ENCODE measurements at regions not wholly inside any gene's neighbourhood (a gene's known extent, or its start where the extent isn't known, plus 50 kb on each side); places are given as distances from the start of the nearest gene placed in this dataset.

GRCh38 chr16:87542531-87543102 lies 49.8 kb upstream of the ZCCHC14 start:
- H3F3A ChIP-seq (ENCODE audit: low read depth) = no peaks in the 10 kb centered on the region
- H3K79me2 ChIP-seq (ENCODE audit: insufficient read depth, low read length) = no peaks in the 10 kb centered on the region
- H3K9ac ChIP-seq (ENCODE audit: low read depth, low read length, poor library complexity, severe bottlenecking) = no peak overlapping the region
- no peak overlapping the region for H3K4me2 ChIP-seq (ENCODE audit: low read depth, low read length, poor library complexity, severe bottlenecking)
- no peaks in the 10 kb centered on the region for H3K9me2 ChIP-seq (replicated peaks; ENCODE audit: low read depth, low read length)
- no peaks in the 10 kb centered on the region for H3K36me3 ChIP-seq (ENCODE audit: insufficient read depth, low read length)
- H4K20me1 ChIP-seq (ENCODE audit: insufficient read depth, low read length, poor library complexity, severe bottlenecking) = no peaks in the 10 kb centered on the region
- no peaks in the 10 kb centered on the region for H3K9me3 ChIP-seq (ENCODE audit: insufficient read depth, low read depth, low read length)
- H3K27me3 ChIP-seq (ENCODE audit: insufficient read depth, low read length, poor library complexity, severe bottlenecking) = no peaks in the 10 kb centered on the region
- no peaks in the 10 kb centered on the region for H3K4me1 ChIP-seq (ENCODE audit: insufficient read depth, low read length, poor library complexity, severe bottlenecking)
- no peak overlapping the region for H3K4me3 ChIP-seq (ENCODE audit: low read length, poor library complexity, severe bottlenecking)
- H2AFZ ChIP-seq (ENCODE audit: low read length) = no peak overlapping the region
- TF ChIP-seq EZH2phosphoT487 (IDR thresholded peaks at IDR 0.05; ENCODE audit: borderline replicate concordance) (no peak), CTCF (conservative IDR thresholded peaks at IDR 0.05; ENCODE audit: low read length) (no peak)
